ENCODE measurements at regions not wholly inside any gene's neighbourhood (a gene's known extent, or its start where the extent isn't known, plus 50 kb on each side); places are given as distances from the start of the nearest gene placed in this dataset.

DNA sequence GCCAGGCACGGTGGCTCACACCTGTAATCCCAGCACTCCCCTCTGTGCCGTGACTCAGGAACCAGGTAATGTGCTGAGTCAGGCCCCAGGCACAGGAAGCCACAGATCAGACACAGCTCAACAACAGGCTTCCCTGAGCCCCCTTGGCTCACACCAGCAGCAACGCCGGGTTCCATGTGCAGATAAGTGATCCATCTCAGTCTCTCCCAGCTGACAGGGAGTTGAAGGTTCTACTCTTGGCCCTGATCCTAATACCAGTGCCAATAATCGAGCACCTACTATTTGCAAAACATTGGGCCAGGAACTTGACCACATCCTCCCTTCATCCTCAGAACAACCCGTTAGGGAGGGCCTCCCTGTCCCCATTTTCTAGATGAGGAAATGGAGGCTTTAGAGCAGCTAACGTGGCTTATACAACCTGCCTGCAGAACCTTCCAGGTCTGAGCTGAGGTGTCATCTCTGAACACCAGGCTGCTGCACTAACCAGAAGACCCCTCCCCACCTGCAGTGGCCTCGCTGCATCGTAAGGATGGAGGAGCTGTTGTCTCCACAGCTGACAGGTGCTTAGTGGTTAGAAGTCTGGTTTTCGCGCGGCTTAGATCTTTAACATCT, 64.8 kb upstream of the AMZ2 start:
- no peak for DNase-seq (ENCODE audit: low spot score)

DNA sequence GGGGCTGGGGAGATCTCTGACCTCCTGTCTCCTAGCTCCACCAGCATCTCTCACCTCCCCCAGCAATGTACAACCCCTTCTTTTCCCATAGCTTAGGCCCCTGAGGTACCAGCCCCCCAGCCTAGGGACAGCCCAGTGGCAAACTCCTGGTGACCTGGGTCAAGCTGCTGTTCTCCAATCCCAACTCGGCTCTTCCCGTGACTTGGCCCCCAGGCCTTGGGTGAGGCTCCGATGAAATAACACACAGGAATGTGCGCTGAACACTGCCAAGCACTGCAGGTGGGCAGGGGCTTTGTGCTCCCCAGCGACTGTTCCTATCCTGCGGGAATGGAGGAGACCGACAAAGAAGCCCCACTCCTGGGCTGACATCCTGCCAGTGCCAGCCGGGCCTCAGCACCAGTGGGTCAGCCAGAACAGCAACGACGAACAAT, 63.7 kb upstream of the AMZ2 start:
- no peak for DNase-seq (ENCODE audit: low spot score)

DNA sequence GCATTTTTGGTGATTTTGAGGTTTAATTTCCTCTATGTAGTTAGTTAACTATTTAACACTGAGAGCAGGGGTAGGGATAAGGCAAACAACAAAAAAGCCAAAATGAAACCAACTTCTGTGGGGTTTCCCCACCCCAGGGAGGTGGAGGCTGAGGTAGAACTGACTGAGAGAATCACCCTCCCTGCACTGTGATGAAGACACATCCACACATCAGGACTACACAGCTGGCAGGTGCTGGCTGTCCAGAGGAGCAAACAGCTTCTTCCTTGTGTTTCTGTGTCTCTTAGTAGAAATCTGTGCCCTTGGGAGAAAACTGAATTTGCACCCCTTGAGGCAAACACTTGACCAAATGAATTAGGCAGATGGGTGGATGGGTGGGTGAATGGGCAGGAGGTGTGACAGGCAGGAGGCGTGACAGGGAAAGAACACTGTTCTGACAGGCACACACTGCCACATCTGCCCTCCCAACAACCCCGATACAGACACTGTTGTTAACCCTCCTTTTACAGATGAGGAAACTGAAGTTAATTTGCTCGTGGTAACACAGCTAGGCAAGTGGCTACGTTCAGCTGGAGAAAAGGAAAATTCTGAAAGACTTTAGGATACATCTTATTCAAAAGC, 62.9 kb upstream of the AMZ2 start:
- no peak for DNase-seq (ENCODE audit: low spot score)

DNA sequence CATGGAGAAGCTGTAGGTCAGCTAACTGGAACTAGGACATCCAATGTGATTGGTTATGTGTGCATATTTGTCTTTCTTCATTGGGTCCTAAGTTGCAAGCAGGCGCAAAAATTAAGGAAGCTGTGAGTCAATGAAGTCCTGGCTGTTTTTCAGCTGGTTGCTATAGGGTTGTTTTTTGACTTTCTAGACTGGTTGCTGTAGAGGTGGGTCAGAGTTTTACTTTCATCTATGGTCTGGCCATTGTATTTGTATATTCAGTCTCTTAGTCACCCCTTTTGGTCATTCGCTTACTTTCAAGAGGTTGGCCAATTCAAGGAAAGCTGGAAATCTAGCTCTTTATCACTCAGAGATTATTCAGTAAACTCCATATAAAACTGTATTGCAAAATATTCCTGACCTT, 62.0 kb upstream of the AMZ2 start:
- DNase-seq (ENCODE audit: low spot score), result no peak

DNA sequence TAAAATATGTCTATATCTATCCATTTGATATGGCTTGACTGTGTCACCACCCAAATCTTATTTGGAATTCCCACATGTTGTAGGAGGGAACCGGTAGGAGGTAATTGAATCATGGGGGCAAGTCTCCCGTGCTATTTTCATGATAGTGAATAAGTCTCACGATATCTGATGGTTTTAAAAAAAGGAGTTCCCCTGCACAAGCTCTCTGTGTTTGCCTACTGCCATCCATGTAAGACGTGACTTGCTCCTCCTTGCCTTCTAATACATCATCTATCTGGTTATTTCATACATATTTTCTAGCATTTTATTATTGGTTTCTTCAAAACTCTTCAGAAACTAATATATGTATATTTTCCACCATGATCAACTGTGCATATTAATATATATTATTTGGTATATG, 57.3 kb upstream of the AMZ2 start:
- DNase-seq (ENCODE audit: low spot score), result no peak

DNA sequence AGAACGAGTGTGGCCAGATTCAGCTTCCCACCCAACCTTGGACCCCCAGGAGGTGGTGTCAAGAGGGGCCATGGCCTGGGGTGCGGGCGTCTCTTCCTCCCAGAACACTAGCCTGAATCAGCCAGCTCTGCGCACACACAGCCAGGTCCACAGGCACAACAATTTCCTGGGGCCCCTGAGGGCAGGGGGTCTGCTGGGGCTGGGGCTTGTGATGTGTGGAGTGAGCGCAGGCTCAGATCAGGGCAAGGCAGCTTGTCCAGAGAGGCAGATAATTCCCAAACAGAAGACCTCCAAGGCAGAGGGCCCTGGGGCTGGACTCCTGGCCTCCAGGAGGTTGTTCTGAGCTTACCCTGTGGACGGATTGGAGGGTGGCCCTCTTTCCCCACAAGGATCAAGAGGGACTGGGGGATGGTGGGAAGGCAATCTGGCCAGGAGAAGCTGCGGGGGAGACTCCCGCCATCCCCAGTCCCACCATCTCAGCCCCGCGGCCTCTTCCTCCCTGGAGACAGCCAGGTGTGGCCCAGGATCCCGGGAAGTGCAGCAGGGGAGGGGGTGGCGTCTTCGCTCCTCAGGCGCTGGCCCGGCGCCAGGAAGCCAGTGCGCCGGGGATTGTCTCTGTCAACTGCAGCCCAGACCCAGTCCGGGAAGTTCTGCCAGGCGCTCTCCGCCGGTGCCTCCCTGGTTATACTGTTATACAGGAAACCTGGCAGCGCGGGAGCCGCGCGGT, 52.0 kb upstream of the AMZ2 start:
- no peak for DNase-seq (ENCODE audit: low spot score)

DNA sequence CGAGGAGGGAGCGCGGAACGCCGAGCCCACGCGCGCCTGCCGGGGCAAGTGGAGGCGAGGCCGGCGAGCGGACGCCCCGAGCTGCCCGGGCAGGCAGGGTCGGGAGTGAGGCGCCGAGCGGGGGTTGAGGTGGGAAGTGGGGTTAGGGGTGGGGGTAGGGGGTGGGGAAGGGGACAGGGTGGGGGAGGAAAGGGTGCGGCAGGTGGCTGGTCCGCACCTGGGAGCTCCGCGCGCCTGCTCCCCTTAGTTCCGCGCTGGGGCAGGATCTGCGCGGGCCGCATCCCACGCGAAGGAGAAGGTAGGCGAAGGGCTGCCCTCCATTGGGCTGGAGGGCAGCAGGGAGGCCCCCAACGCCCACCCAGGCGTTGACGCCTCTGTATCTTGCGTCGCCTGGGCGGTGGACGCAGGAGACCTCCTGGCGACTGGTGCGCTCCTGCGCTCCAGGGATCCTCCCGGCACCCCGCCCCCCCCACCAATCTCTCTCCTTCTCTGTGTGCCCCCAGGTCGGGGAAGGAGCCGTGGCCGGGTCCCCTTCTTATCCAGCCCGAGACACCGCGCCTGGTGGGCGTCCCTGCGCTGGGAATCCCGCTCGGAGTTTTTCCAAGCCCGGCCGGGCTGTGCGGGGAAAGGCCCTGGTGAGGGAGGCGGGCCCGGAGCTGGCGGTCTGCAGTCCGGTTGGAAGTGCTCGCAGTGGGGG, 51.3 kb upstream of the AMZ2 start:
- no peak for DNase-seq (ENCODE audit: low spot score)

DNA sequence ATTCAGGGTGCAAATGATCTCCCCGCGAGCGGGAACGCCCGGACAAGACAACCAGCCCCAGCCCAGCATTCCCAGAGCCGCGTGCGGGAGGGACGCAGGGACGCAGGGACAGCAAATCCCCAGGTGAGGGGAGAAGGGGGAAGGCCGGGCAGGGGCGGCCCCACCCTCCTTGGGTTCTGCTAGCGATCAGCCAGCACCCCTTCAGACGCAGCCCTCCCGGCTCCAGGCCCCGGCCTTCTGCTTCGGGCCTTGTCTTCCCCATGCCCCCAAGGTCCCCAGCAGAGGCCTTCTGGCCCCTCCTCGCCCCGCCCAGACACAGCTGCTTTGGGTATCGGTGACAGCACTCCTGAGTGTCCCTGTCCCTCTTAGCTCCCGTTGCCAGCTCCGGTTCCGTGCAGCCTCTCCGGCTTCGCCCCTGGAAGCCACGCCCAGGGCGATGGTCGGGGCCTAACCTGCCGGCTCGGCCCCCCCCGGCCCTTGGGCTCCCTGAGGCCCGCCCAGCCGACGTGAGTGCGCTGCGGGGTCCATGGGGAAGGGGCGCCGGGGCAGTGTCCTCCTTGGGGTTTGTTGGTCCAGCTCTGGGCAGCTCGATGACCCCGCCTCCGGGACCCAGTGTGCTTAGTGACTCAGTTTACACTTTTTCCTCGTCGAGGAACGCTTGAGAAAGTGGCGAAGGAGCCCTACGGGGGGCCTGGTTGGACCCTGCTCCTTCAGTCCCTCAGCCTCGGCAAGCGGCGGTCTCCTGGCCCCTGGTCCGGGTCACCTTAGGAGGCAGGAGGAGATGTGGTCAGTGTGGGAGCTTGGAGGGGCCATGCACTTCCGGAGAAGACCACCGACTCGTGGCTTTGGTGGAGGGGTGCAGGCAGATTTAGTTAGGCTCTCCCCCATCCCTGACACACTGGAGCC, 50.5 kb upstream of the AMZ2 start:
- DNase-seq (ENCODE audit: low spot score), result no peak

DNA sequence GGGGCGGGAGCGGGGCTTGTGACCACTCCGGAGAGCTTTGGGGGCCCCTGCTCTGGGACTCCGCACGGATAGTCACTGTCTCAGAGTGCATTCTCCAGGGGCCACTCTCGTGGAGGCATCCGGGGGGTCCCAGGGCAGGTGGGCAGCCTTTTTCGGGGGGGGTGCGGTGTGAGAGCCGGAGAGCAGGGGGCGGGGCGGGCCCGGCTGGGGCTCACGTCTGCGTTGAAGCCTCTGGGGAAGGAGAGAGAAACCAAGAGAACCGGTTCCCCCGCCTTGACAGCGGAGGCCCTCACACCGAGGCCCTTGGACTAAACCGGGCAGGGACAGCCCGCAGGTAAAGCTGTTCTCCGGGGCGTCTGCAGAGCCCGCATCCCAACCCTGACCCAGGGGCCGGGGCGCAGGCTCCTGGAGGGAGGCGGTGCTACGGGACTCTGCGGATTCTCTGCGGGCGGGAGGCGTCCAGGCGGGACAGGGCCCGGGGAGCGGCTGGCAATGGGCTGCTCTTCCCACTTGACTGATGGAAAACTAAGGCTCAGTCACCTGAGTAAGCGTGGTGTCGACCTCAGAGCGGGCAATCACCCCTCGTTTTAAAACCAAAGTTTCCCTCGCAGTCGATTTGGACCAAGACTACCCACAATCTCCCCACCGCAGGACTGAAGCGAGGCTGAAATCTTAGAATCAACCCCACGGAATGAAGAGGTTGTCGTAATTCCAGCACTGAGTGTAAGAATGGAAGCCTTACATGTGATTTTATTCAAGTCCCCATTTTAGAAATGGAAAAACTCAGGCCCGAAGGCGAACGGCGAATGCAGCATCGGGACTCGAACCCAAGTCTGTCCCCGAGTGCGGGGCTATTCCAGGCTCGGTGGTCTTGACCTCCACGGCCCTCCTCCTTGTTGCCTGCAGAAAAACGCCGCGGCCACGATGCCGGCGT, 49.6 kb upstream of the AMZ2 start:
- DNase-seq (ENCODE audit: low spot score), result no peak
